ENCODE measurements at regions not wholly inside any gene's neighbourhood (a gene's known extent, or its start where the extent isn't known, plus 50 kb on each side); places are given as distances from the start of the nearest gene placed in this dataset.
"Not testable (repeated sequence)": the region's sequence is repeated elsewhere in the genome, so short reads cannot be mapped to it uniquely, and the experiment has no call there.

DNA sequence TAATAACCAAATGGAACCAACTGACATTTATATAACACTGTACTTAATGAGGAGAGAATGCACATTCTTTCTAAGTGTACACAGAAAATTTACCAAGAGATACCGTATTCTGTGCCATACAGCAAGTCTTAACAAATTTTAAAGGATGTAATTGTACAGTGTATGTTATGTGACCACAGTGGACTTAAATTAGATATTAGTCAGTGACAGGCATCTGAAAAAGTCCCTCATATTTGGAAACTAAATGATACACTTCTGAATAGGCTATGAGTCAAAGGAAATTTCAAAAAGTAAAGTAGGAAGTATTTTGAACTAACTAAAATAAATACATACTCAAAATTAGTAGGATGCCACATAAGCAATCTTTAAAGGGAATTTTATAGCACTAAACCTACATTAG lies 59.6 kb upstream of the P3H2 start:
- no peak for DNase-seq
- H3K27ac ChIP-seq: no peak overlapping the region
- no peak overlapping the region for H3K4me3 ChIP-seq
- H3K9me3 ChIP-seq: no peaks in the 10 kb centered on the region
- H3K27me3 ChIP-seq (ENCODE audit: low read depth): no peaks in the 10 kb centered on the region
- no peaks in the 10 kb centered on the region for H3K4me1 ChIP-seq
- intact Hi-C loops (cut with DNase I): no loop called here
- ATAC-seq: no peak
- H3K36me3 ChIP-seq: no peaks in the 10 kb centered on the region
- TF ChIP-seq, protein P1, sequence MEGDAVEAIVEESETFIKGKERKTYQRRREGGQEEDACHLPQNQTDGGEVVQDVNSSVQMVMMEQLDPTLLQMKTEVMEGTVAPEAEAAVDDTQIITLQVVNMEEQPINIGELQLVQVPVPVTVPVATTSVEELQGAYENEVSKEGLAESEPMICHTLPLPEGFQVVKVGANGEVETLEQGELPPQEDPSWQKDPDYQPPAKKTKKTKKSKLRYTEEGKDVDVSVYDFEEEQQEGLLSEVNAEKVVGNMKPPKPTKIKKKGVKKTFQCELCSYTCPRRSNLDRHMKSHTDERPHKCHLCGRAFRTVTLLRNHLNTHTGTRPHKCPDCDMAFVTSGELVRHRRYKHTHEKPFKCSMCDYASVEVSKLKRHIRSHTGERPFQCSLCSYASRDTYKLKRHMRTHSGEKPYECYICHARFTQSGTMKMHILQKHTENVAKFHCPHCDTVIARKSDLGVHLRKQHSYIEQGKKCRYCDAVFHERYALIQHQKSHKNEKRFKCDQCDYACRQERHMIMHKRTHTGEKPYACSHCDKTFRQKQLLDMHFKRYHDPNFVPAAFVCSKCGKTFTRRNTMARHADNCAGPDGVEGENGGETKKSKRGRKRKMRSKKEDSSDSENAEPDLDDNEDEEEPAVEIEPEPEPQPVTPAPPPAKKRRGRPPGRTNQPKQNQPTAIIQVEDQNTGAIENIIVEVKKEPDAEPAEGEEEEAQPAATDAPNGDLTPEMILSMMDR (IDR thresholded peaks at IDR 0.05): no peak

DNA sequence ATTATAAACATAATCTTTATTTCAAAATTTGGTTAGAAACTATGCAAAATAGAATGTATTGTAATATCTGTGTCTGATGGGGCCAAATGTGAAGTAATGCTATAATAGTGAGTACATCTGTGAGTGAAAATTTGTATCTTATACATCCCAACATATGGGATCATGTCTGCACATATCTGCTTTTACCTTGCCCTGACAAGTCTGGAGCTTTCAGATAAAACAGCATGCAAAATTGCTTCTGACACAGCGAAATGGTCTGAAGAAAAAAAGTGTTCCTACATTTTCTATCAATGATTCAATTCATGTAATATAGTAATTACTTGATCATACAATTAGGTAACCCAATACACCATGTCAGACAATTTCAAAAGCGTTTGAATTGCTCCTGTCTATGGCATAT lies 58.1 kb upstream of the P3H2 start:
- intact Hi-C loops (cut with DNase I): no loop called here
- TF ChIP-seq, protein P1 (IDR thresholded peaks at IDR 0.05): no peak
- Histone ChIP-seq H3K36me3 (no peaks in the 10 kb centered on the region), H3K4me1 (no peaks in the 10 kb centered on the region), H3K9me3 (no peaks in the 10 kb centered on the region), H3K27ac (no peak overlapping the region), H3K27me3 (ENCODE audit: low read depth) (no peaks in the 10 kb centered on the region), H3K4me3 (no peak overlapping the region)
- ATAC-seq: no peak
- DNase-seq: no peak

DNA sequence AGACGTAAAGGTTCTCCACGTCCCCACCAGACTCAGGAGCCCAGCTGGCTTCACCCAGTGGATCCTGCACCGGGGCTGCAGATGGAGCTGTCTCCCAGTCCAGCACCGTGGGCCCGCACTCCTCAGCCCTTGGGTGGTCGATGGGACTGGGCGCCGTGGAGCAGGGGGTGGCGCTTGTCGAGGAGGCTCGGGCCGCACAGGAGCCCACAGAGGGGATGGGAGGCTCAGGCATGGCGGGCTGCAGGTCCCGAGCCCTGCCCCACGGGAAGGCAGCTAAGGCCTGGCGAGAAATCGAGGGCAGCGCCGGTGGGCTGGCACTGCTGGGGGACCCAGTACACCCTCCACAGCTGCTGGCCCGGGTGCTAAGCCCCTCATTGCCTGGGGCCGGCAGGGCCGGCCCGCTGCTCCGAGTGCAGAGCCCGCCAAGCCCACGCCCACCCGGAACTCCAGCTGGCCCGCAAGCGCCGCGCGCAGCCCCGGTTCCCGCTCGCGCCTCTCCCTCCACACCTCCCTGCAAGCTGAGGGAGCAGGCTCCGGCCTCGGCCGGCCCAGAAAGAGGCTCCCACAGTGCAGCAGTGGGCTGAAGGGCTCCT lies 56.3 kb upstream of the P3H2 start:
- ATAC-seq; H3K4me3 ChIP-seq; H3K4me1 ChIP-seq; H3K27ac ChIP-seq; intact Hi-C loops (cut with DNase I); DNase-seq; H3K36me3 ChIP-seq; H3K27me3 ChIP-seq (ENCODE audit: low read depth); H3K9me3 ChIP-seq: not testable (repeated sequence)

DNA sequence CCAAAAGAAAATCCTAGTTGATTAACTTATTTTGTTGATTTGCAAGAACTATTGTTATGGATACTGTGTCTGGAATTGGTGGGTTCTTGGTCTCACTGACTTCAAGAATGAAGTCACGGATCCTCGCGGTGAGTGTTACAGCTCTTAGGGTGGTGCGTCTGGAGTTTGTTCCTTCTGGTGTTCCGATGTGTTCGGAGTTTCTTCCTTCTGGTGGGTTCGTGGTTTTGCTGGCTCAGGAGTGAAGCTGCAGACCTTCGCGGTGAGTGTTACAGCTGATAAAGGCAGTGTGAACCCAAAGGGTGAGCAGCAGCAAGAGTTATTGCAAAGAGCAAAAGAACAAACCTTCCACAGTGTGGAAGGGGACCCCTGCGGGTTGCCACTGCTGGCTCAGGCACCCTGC lies 55.4 kb upstream of the P3H2 start:
- H3K9me3 ChIP-seq; H3K4me1 ChIP-seq; H3K27me3 ChIP-seq (ENCODE audit: low read depth); H3K4me3 ChIP-seq; intact Hi-C loops (cut with DNase I); H3K27ac ChIP-seq; DNase-seq; H3K36me3 ChIP-seq; ATAC-seq: not testable (repeated sequence)

DNA sequence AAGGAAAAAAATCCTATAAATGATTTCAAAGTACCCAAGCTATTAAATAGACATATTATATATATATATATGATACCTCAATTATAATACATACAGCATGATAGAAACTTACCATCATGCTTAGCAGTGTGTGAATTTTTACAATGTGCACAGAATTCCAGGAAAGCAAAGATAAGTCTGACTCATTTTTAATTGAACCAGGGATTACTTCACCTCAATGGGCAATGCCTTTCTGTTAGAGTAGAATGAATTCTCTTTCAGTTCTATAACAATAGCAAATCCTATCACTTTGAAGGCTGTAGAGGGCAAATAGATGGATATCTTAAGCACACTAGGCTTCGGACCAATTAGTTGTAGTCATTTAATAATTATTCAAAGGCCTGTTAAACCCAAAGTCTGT lies 54.8 kb upstream of the P3H2 start:
- intact Hi-C loops (cut with DNase I): no loop called here
- Histone ChIP-seq H3K9me3 (no peaks in the 10 kb centered on the region), H3K27ac (no peak overlapping the region), H3K36me3 (no peaks in the 10 kb centered on the region), H3K4me3 (no peak overlapping the region), H3K4me1 (no peaks in the 10 kb centered on the region), H3K27me3 (ENCODE audit: low read depth) (no peaks in the 10 kb centered on the region)
- no peak for ATAC-seq
- TF ChIP-seq, protein P1 (IDR thresholded peaks at IDR 0.05): no peak
- DNase-seq: no peak

DNA sequence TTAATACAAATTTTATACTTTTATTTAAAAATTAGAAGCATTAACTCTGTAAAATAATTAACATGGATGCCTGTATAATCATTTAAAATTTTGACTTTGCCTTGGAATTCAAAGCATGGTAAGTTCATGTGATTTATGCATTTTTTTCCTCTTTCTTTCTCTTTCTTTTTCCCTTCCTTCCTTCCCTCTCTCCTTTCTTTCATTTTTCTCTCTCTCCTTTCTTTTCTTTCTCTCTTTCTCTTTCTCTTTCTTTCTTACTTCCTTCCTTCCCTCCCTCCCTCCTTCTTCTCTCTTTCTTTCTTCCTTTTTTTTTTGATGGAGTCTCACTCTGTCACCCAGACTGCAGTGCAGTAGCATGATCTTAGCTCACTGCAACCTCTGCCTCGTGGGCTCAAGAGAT lies 53.8 kb upstream of the P3H2 start:
- intact Hi-C loops (cut with DNase I): no loop called here
- H3K27me3 ChIP-seq (ENCODE audit: low read depth): no peaks in the 10 kb centered on the region
- ATAC-seq: no peak
- no peak overlapping the region for H3K4me3 ChIP-seq
- DNase-seq: no peak
- H3K4me1 ChIP-seq: no peaks in the 10 kb centered on the region
- no peak overlapping the region for H3K27ac ChIP-seq
- no peaks in the 10 kb centered on the region for H3K36me3 ChIP-seq
- H3K9me3 ChIP-seq: no peaks in the 10 kb centered on the region
- TF ChIP-seq, protein P1 (IDR thresholded peaks at IDR 0.05): no peak

DNA sequence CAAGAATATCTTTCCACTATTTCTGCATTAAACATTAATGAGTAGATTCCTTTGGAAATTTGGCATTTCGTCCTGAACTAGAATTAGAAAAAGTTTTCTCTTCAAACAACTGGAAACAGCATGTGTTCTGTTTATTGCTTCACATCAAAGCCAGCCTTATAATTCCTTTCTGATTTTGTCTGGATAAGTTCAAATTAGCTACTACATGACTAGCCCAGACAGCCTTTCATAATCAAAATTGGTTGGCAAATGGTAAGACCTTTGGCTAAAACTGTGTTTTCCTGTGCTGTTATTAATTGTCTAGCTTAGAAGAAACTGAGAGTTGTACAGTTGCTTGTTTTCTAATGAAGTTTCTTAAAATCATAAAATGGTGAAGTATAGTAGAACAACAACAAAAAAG lies 52.7 kb upstream of the P3H2 start:
- Histone ChIP-seq H3K9me3 (no peaks in the 10 kb centered on the region), H3K27me3 (ENCODE audit: low read depth) (no peaks in the 10 kb centered on the region), H3K27ac (no peak overlapping the region), H3K4me1 (no peaks in the 10 kb centered on the region), H3K4me3 (no peak overlapping the region), H3K36me3 (no peaks in the 10 kb centered on the region)
- intact Hi-C loops (cut with DNase I): no loop called here
- ATAC-seq (no peak), DNase-seq (no peak)
- TF ChIP-seq, protein P1 (IDR thresholded peaks at IDR 0.05): no peak

Data from lower lobe of right lung (tissue), 2 donors.